Chondrocyte (in vitro differentiated cells): ENCODE measurements at regions not wholly inside any gene's neighbourhood (a gene's known extent, or its start where the extent isn't known, plus 50 kb on each side); places are given as distances from the start of the nearest gene placed in this dataset.
"Not testable (repeated sequence)": the region's sequence is repeated elsewhere in the genome, so short reads cannot be mapped to it uniquely, and the experiment has no call there.

Experiments used
- DNase-seq: peaks from one replicate; pipeline ENCODE4 v3.0.0; 2021; ENCODE audit warnings: mixed read lengths, low spot score
- H3K27ac Mint-ChIP-seq: one replicate; pipeline ENCODE4 v1.8.0; 2021; ENCODE audit warnings: mild to moderate bottlenecking, moderate library complexity, mixed read lengths; ENCODE audit not compliant: unreplicated experiment
- H3K27me3 Mint-ChIP-seq: 2 replicates; pipeline ENCODE4 v1.8.0; 2021; ENCODE audit warnings: low read depth, mixed read lengths
- H3K36me3 Mint-ChIP-seq: 2 replicates; pipeline ENCODE4 v1.8.0; 2021; ENCODE audit warnings: low read depth, mixed read lengths
- H3K4me1 Mint-ChIP-seq: 2 replicates; pipeline ENCODE4 v1.8.0; 2021; ENCODE audit warnings: low read depth, mild to moderate bottlenecking, mixed read lengths
- H3K4me3 Mint-ChIP-seq: one replicate; pipeline ENCODE4 v1.8.0; 2021; ENCODE audit warnings: mild to moderate bottlenecking, moderate library complexity, mixed read lengths; ENCODE audit not compliant: unreplicated experiment
- H3K9me3 Mint-ChIP-seq: 2 replicates; pipeline ENCODE4 v1.8.0; 2021; ENCODE audit warnings: low read depth, mixed read lengths
- CTCF ChIP-seq: fragments of 200-600 bp; sonication (generic); IDR thresholded peaks from 2 replicates; pipeline ENCODE4 v1.5.0; 2021; ENCODE audit warnings: antibody characterized with exemption, mild to moderate bottlenecking, moderate library complexity

- Mint-ChIP-seq H3K27me3 (no peaks in the 10 kb centered on the region), H3K27ac (no peak overlapping the region), H3K9me3 (no peaks in the 10 kb centered on the region), H3K4me1 (no peaks in the 10 kb centered on the region), H3K36me3 (no peaks in the 10 kb centered on the region), H3K4me3 (no peak overlapping the region)
- DNase-seq, result no peak
- no peak for TF ChIP-seq CTCF
These were observed 92.3 kb upstream of the BTG1 start for GRCh38 chr12:92237762-92238523.

DNA sequence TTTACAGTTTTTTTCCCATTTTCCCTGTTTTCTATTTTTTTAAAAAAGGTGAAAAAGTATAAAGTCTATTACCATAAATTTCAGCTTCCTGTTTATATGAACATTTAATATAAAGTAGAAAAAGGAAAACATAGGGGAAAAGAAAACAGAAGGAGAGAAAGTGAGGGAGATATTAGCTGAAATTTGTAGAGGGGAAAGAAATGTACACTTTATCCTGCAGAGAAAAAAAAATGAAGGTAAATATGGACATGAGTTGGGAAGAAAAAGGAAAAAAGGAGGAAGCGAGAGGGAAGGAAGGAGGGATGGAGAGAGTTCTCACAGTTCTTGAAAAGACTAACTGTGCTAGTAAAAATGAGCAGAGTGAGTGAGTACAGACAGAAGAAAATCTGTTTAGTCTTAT, 91.6 kb upstream of the BTG1 start:
- no peaks in the 10 kb centered on the region for H3K27me3 Mint-ChIP-seq
- H3K4me1 Mint-ChIP-seq, result no peaks in the 10 kb centered on the region
- no peaks in the 10 kb centered on the region for H3K9me3 Mint-ChIP-seq
- no peak for DNase-seq
- no peak overlapping the region for H3K27ac Mint-ChIP-seq
- no peak overlapping the region for H3K4me3 Mint-ChIP-seq
- TF ChIP-seq CTCF, result no peak
- H3K36me3 Mint-ChIP-seq, result no peaks in the 10 kb centered on the region

GRCh38 chr12:92235703-92236472, 90.2 kb upstream of the BTG1 start:
- Mint-ChIP-seq H3K27me3 (no peaks in the 10 kb centered on the region), H3K4me3 (no peak overlapping the region), H3K9me3 (no peaks in the 10 kb centered on the region), H3K27ac (no peak overlapping the region), H3K4me1 (no peaks in the 10 kb centered on the region), H3K36me3 (no peaks in the 10 kb centered on the region)
- TF ChIP-seq CTCF, result no peak
- DNase-seq, result no peak

DNA sequence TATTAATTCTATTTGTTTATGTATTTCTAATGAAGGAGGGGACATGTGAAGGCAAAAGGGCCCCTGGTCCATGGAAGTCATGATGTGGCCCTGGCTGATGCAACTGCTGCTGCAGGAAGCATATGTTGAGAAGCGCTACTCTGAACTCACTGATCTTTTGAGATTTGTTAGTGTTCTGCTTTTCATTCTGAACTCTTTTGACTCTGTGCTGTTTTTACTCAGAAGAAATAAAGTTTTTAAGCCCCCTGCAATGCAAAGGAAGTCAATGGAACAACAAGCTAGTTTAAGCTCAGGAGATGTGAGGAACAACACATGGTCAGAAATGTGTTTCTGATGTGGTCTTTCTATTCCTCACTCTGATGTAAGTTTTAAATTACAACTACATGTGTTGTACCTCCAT, 88.9 kb upstream of the BTG1 start:
- Mint-ChIP-seq H3K9me3 (no peaks in the 10 kb centered on the region), H3K4me1 (no peaks in the 10 kb centered on the region), H3K4me3 (no peak overlapping the region), H3K36me3 (no peaks in the 10 kb centered on the region), H3K27me3 (no peaks in the 10 kb centered on the region), H3K27ac (no peak overlapping the region)
- no peak for TF ChIP-seq CTCF
- no peak for DNase-seq

- H3K4me1 Mint-ChIP-seq, result no peaks in the 10 kb centered on the region
- no peaks in the 10 kb centered on the region for H3K36me3 Mint-ChIP-seq
- H3K27me3 Mint-ChIP-seq, result no peaks in the 10 kb centered on the region
- no peaks in the 10 kb centered on the region for H3K9me3 Mint-ChIP-seq
- DNase-seq, result no peak
- H3K27ac Mint-ChIP-seq, result no peak overlapping the region
- H3K4me3 Mint-ChIP-seq, result no peak overlapping the region
- no peak for TF ChIP-seq CTCF
These were observed 87.8 kb upstream of the BTG1 start for GRCh38 chr12:92233346-92234015.

DNA sequence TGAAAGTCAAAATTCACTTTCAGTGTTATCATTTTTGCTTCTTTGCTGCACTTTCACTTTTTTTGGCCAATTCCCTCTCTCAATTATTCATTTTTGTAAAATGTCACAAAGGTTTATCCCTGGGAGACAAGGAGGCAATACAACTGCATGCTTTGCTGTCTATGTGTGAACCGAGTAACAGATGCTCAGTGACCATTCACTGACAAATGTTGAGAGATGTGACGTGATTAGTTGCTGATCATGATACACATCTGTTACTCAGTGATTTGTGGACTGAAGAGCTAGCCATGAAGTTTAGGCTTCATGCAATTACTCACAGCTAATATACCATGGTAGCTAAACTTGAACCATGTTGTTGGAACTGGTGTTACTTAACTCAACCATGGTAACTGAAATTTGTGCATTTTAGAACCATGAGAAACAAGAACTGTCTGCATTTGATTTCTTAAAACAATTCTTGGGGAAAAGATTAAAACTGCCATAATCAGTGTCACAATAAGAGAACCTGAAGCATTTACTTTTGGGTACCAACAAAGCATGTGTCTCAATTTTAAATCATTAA, 86.8 kb upstream of the BTG1 start:
- not testable (repeated sequence) for DNase-seq, H3K4me1 Mint-ChIP-seq, H3K4me3 Mint-ChIP-seq, H3K27ac Mint-ChIP-seq, H3K9me3 Mint-ChIP-seq, H3K27me3 Mint-ChIP-seq, H3K36me3 Mint-ChIP-seq

DNA sequence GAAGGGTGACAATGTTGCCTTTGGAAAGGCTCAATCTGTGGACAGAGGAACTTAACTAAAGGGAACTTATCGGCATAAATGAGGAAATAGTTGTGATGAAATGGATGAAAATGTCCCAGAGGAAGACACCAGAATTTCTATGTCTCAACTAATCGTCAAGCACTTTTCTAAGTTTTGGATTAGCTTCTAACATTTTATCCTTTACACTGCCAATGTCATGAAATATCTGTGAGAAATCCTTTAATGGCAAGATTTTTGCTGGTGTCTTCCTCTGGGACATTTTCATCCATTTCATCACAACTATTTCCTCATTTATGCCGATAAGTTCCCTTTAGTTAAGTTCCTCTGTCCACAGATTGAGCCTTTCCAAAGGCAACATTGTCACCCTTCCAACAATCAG, 86.3 kb upstream of the BTG1 start:
- H3K27ac Mint-ChIP-seq, DNase-seq, H3K36me3 Mint-ChIP-seq, H3K4me1 Mint-ChIP-seq, H3K9me3 Mint-ChIP-seq, H3K27me3 Mint-ChIP-seq, H3K4me3 Mint-ChIP-seq: not testable (repeated sequence)
